Naive thymus-derived CD8-positive, alpha-beta T cell (primary cell): ENCODE measurements at regions not wholly inside any gene's neighbourhood (a gene's known extent, or its start where the extent isn't known, plus 50 kb on each side); places are given as distances from the start of the nearest gene placed in this dataset.

Source experiments
- ATAC-seq, 2 donors: fragments of 150-1000 bp; cut with Tn5 transposase in 1 of 2; sonication (Bioruptor Pico), chemical (Tn5 transposase) in 1 of 2; 1 replicate in 1 of 2; 2 replicates in 1 of 2; pipeline ENCODE4 v1.10.0; 2021; ENCODE audit warnings: mild to moderate bottlenecking in 2 of 2, moderate library complexity in 2 of 2
- POLR2A ChIA-PET: fragments of 350-600 bp; sonication (Branson Sonifier 250); formaldehyde crosslinking; loops from one replicate; lab custom pipeline; 2021; ENCODE audit warnings: antibody characterized with exemption; lab: Charles Lee
- DNase-seq, 10 donors: peaks; one replicate each; pipeline versions ENCODE4 v3.0.0 to v3.0.0-alpha.2; 2020 to 2022
- H3K27ac Mint-ChIP-seq, 10 donors: one replicate each; pipeline ENCODE4 v1.8.0; 2020 to 2022; ENCODE audit warnings: mild to moderate bottlenecking in 10 of 10, mixed read lengths in 10 of 10, moderate library complexity in 4 of 10, inconsistent platforms in 1 of 10
- H3K27me3 Mint-ChIP-seq, 5 donors: one replicate each; pipeline ENCODE4 v1.8.0; 2021 to 2022; ENCODE audit warnings: mixed read lengths in 5 of 5
- H3K36me3 Mint-ChIP-seq, 3 donors: one replicate each; pipeline ENCODE4 v1.8.0; 2020 to 2022; ENCODE audit warnings: mixed read lengths in 3 of 3, mild to moderate bottlenecking in 2 of 3, inconsistent platforms in 1 of 3
- H3K4me1 Mint-ChIP-seq, 4 donors: one replicate each; pipeline ENCODE4 v1.8.0; 2021 to 2022; ENCODE audit warnings: mixed read lengths in 4 of 4
- H3K4me3 Mint-ChIP-seq, 10 donors: one replicate each; pipeline ENCODE4 v1.8.0; 2020 to 2022; ENCODE audit warnings: mild to moderate bottlenecking in 10 of 10, mixed read lengths in 10 of 10, moderate library complexity in 6 of 10, inconsistent platforms in 1 of 10
- H3K9me3 Mint-ChIP-seq, 9 donors: one replicate each; pipeline ENCODE4 v1.8.0; 2020 to 2022; ENCODE audit warnings: mixed read lengths in 9 of 9, mild to moderate bottlenecking in 3 of 9, inconsistent platforms in 1 of 9, moderate library complexity in 1 of 9

DNA sequence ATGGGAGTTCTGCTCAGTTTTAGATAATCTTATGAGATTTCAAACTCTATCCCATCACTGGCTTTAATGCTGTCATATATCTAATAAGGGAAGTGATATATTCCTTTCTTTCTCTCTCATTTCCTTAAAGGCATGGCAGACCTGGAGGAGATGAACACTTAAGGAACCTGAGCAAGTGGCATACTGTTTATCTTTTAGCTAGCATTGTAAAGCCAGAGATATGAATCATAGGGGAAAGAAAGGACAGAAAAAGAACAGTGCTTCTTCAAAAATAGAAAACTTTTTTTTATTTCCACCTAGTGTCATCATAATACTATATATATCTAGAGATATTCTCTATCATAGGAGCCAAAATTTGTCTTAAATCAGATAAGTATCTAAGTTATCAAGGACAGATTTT lies 68.3 kb upstream of the PSMA6 start:
- DNase-seq (no peak), ATAC-seq (no peak)
- peaks cover 0 to 39% (median 5%) of the 10 kb centered on the region in 3 donors for H3K36me3 Mint-ChIP-seq
- H3K27ac Mint-ChIP-seq, result peak overlapping the region in 3 of 10 donors; percentile 2 to 38 (median 12)
- no peaks in the 10 kb centered on the region for H3K27me3 Mint-ChIP-seq
- H3K4me3 Mint-ChIP-seq, result no peak overlapping the region
- no peaks in the 10 kb centered on the region for H3K9me3 Mint-ChIP-seq
- POLR2A ChIA-PET, result interaction anchor here (0.8 to 1.0 kb wide), 2 partner anchors 144 to 181 kb away, joined by 3 read pairs; partner anchors contain the start of gene NFKBIA
- H3K4me1 Mint-ChIP-seq, result peaks cover 0 to 12% (median 6%) of the 10 kb centered on the region in 4 donors

DNA sequence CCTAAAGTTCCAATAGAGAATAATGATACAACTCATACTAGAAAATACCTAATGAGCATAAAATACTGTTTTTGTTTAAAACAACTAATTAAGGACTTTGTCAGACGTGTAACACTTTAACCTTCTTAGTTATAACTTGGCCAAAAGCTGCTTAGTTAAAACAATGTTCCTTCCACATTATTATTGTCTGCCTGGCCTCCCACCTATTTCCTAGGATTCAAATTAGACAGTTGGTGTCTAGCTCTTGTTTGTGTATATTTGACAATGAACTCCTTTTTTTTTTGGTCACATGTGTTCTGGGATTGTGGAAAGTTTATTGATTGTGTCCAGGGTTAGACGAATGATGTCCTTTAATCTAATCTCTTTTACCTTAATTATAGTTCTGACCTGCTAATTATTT lies 67.6 kb upstream of the PSMA6 start:
- ATAC-seq, result no peak
- no peak for DNase-seq
- H3K36me3 Mint-ChIP-seq, result peaks cover 0 to 35% (median 5%) of the 10 kb centered on the region in 3 donors
- POLR2A ChIA-PET, result interaction anchor here (0.6 kb wide), 1 partner anchor 12 kb away, joined by 4 read pairs; no protein-coding TSS in a partner anchor
- H3K27me3 Mint-ChIP-seq, result no peaks in the 10 kb centered on the region
- peaks cover 3 to 17% (median 8%) of the 10 kb centered on the region in 4 donors for H3K4me1 Mint-ChIP-seq
- H3K9me3 Mint-ChIP-seq, result no peaks in the 10 kb centered on the region
- no peak overlapping the region for H3K27ac Mint-ChIP-seq
- H3K4me3 Mint-ChIP-seq, result no peak overlapping the region

DNA sequence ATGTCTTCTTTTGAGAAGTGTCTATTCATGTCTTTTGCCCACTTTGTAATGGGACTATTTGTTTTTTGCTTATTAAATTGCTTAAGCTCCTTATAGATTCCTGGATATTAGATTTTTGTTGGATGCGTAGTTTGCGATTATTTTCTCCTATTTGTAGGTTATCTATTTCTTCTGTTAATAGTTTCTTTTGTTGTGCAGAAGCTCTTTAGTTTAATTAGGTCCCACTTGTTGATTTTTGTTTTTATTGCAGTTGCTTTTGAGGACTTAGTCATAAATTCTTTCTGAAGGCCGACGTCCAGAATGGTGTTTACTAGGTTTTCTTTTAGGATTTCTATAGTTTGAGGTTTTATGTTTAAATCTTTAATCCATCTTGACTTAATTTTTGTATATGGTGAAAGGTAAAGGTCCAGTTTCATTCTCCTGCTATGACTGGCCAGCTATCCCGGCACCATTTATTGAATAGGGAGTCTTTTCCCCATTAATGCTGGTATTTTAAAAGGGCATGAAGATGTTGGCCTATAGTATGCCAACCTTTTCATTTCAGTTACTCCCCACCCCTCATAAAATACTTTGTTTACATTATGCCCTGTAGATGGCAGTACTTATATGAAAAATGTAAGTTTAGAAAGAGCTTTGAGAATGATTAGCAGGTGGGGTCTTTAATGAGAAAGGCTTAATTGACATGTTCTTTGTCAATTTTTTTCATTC lies 62.9 kb upstream of the PSMA6 start:
- Mint-ChIP-seq H3K36me3 (peaks cover 0 to 19% (median 2%) of the 10 kb centered on the region in 3 donors), H3K9me3 (no peaks in the 10 kb centered on the region), H3K27ac (peak overlapping the region in 2 of 10 donors; percentile 6 to 63), H3K4me3 (no peak overlapping the region), H3K27me3 (no peaks in the 10 kb centered on the region), H3K4me1 (peaks cover 14 to 27% (median 20%) of the 10 kb centered on the region in 4 donors)
- POLR2A ChIA-PET, result interaction anchor here (0.6 to 3.7 kb wide), 3 partner anchors 11 to 175 kb away, joined by 3 to 22 read pairs (median 3); partner anchors contain the start of gene NFKBIA
- DNase-seq, result peak in 3 of 10 donors; percentile 30 to 48 (median 36)
- peak; percentile 52 to 53 for ATAC-seq

DNA sequence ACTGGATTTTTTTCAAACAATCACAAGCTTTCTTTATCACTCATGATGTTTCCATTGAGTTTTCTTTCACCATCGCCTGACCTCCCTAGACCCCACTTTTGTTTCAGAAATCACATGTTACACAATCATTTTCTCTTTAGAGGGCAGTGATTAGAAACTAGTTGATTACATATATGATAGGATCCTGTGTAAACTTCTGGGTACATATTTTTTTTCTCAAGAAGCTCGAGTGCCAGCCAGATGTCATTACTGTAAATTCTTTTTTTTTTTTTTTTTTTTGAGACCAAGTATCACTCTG lies 62.4 kb upstream of the PSMA6 start:
- ATAC-seq (no peak), DNase-seq (no peak)
- Mint-ChIP-seq H3K9me3 (no peaks in the 10 kb centered on the region), H3K4me1 (peaks cover 14 to 27% (median 20%) of the 10 kb centered on the region in 4 donors), H3K4me3 (no peak overlapping the region), H3K36me3 (peaks cover 0 to 18% (median 2%) of the 10 kb centered on the region in 3 donors), H3K27me3 (no peaks in the 10 kb centered on the region), H3K27ac (peak overlapping the region in 2 of 10 donors; percentile 6 to 63)
- POLR2A ChIA-PET, result interaction anchor here (0.6 to 3.7 kb wide), 3 partner anchors 10 to 174 kb away, joined by 3 to 22 read pairs (median 3); partner anchors contain the start of gene NFKBIA

DNA sequence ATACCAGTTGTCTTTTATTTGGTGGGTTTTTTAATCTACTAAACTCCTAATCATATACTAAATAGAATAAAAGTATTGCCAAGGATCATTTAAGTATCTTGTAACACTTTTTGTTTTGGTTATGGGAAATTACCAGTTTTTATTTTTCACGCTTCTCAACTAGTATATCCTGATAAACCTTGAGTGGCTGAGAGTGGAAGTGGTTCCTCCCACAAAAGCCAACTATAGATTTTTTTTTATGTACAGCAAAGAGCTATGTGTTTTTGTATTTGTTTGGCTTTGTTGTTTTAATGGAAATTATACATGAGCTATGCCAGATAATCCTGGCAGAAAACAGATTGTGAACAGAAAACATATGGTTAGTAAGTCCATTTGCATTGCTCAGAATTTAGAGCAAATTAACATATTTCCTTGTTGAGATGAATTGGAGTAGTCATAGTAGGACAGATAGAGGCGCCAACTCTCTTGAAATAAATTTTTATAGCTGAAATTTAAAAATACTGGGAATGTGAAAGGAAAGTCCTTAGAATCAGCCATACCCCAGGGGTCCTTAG lies 60.9 kb upstream of the PSMA6 start:
- peak overlapping the region in 1 of 10 donors; percentile 23 for H3K27ac Mint-ChIP-seq
- peaks cover 0 to 22% (median 2%) of the 10 kb centered on the region in 3 donors for H3K36me3 Mint-ChIP-seq
- H3K9me3 Mint-ChIP-seq, result no peaks in the 10 kb centered on the region
- DNase-seq (no peak), ATAC-seq (no peak)
- no peaks in the 10 kb centered on the region for H3K27me3 Mint-ChIP-seq
- POLR2A ChIA-PET, result interaction anchor here (3.7 kb wide), 1 partner anchor 173 kb away, joined by 22 read pairs; the partner anchor contains the start of gene NFKBIA
- no peak overlapping the region for H3K4me3 Mint-ChIP-seq
- H3K4me1 Mint-ChIP-seq, result peaks cover 14 to 27% (median 20%) of the 10 kb centered on the region in 4 donors

DNA sequence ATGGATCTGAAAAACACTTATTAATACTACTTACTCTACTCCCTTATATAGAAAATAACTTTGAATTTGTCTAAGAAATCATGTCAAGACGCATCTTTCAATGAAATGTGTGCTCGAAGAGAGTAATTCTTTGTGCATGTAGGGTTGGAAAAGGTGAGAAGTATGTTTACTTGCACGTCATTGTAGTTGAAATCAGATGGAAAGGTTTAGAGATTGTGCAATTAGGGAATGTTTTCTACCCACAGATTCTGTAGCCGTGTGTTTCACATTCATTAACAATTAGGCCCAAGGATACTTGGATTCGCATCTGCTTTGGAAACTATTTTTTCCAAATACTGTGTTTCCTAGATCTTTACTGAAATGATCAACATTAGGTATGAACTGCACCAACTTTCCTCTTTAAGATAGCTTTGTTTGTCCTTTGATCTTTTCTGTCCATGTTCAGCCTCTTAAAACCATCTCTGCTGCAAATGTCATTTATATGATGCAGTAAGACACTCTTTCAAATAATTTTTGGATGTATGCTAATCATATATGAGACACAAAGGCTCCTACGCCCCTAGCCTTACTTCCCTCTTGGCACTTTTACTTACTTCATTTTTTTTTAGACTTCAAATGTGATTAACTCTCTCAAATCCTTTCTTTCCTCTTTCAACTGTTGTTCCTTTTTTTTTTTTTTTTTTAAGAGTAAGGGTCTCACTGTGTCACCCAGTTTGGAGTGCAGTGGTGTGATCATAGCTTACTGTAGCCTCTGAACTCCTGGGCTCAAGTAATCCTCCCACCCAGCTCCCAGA lies 58.0 kb upstream of the PSMA6 start:
- H3K9me3 Mint-ChIP-seq, result no peaks in the 10 kb centered on the region
- H3K4me3 Mint-ChIP-seq, result no peak overlapping the region
- H3K27me3 Mint-ChIP-seq, result no peaks in the 10 kb centered on the region
- H3K27ac Mint-ChIP-seq, result no peak overlapping the region
- no peak for ATAC-seq
- peaks cover 0 to 29% (median 3%) of the 10 kb centered on the region in 3 donors for H3K36me3 Mint-ChIP-seq
- DNase-seq, result no peak
- peaks cover 16 to 26% (median 21%) of the 10 kb centered on the region in 4 donors for H3K4me1 Mint-ChIP-seq
- POLR2A ChIA-PET, result interaction anchor here (0.7 kb wide), 2 partner anchors 95 to 134 kb away, joined by 3 to 4 read pairs; no protein-coding TSS in a partner anchor

DNA sequence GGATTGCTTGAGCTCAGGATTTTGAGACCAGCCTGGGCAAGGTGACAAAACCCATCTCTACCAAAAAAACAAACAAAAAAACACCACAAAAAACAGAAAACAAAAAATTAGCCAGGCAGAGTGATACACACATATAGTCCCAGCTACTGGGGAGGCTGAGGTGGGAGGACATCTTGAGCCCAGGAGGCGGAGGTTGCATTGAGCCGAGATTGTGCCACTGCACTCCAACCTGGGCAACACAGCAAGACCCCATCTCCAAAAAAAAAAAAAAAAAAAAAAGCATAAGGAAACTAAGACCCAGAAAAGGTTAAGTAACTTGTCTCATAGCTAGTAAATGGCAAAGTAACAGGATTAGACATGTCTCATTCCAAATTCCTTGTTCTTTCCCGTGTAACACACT lies 56.3 kb upstream of the PSMA6 start:
- peaks cover 6 to 23% (median 11%) of the 10 kb centered on the region in 4 donors for H3K4me1 Mint-ChIP-seq
- H3K9me3 Mint-ChIP-seq, result no peaks in the 10 kb centered on the region
- no peak overlapping the region for H3K27ac Mint-ChIP-seq
- no peak for ATAC-seq
- DNase-seq, result no peak
- H3K4me3 Mint-ChIP-seq, result no peak overlapping the region
- POLR2A ChIA-PET, result interaction anchor here (0.6 to 0.7 kb wide), 2 partner anchors 11 to 55 kb away, joined by 3 to 4 read pairs; no protein-coding TSS in a partner anchor
- H3K36me3 Mint-ChIP-seq, result peaks cover 0 to 42% (median 5%) of the 10 kb centered on the region in 3 donors
- H3K27me3 Mint-ChIP-seq, result no peaks in the 10 kb centered on the region

DNA sequence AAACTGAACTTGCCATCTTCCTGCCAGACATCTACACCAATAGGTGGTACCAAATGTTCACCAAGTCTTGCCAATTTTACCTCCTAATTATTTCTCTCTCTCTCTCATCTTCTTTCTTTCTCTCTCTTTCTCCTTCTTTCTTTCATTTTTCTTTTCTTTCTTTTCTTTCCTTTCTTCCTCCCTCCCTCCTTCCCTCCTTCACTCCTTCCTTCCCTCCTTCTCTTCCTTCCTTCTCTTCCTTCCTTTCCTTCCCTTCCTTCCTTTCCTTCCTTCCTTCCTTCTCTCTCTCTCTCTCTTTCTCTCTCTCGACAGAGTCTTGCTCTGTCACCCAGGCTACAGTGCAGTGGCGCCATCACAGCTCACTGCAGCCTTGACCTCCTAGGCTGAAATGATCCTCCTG lies 55.4 kb upstream of the PSMA6 start:
- H3K36me3 Mint-ChIP-seq, result peaks cover 0 to 46% (median 5%) of the 10 kb centered on the region in 3 donors
- POLR2A ChIA-PET, result interaction anchor here (1.0 kb wide), 1 partner anchor 168 kb away, joined by 3 read pairs; the partner anchor contains the start of gene NFKBIA

DNA sequence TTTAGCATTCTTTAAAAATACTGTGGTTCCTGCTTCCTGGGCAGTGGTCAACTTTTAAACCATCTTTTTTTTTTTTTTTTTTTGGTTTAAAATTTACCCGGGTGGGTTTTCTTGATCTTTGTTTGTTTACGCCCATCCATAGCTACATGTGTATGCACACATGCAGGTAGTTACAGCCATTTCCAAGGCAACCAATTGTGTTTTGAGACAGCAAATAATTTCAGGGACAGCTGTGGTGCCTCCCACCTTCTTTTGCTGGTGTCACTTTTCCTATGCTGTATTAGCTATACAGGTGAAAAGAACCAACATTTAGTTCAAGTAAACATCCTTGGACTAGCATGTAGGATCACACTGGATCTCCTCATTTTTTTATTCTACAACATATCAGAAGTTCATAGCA lies 52.0 kb upstream of the PSMA6 start:
- peak in 1 of 2 donors; percentile 42 for ATAC-seq
- Mint-ChIP-seq H3K4me1 (peaks cover 5 to 9% (median 6%) of the 10 kb centered on the region in 4 donors), H3K9me3 (no peaks in the 10 kb centered on the region), H3K27me3 (no peaks in the 10 kb centered on the region), H3K4me3 (no peak overlapping the region), H3K36me3 (peaks cover 0 to 39% (median 3%) of the 10 kb centered on the region in 3 donors), H3K27ac (peak overlapping the region in 1 of 10 donors; percentile 21)
- DNase-seq, result no peak
- POLR2A ChIA-PET, result interaction anchor here (0.7 to 1.2 kb wide), 4 partner anchors 10 to 164 kb away, joined by 3 to 5 read pairs (median 3); partner anchors contain the start of gene NFKBIA

More for the DNA sequence above, 55.4 kb upstream of the PSMA6 start:
- Mint-ChIP-seq H3K9me3 (no peaks in the 10 kb centered on the region), H3K4me1 (peaks cover 7 to 14% (median 8%) of the 10 kb centered on the region in 4 donors), H3K27ac (peak overlapping the region in 1 of 10 donors; percentile 65), H3K4me3 (no peak overlapping the region), H3K27me3 (no peaks in the 10 kb centered on the region)
- ATAC-seq, result no peak
- no peak for DNase-seq
